ENCODE measurements at regions not wholly inside any gene's neighbourhood (a gene's known extent, or its start where the extent isn't known, plus 50 kb on each side); places are given as distances from the start of the nearest gene placed in this dataset.

DNA sequence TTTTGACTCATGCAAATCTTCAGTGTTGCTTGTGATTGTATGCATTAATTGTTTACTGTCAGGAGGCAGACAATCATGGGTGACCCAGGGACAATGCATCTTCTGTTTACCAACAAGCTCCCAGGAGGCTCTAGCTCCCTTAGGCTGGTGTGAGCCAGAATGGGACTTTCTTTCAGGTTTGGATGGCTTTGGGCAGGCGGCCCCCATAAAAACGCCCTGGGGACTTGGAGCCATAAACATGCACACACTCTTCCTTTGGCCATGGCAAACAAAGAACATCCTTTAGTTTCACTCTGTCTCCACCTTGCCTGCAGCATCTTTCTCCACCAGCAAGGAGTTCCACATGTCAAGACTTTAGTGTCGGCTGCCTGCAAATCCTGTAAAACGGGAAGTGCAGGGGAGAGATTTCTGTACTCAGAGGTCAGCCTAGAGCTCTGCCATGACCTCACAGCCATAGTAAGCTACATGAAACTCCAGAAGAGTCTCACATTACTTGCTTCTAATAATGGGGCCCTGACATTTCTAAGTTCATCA lies 127.6 kb downstream of the MAP3K7 start:
- TF ChIP-seq, protein P1, sequence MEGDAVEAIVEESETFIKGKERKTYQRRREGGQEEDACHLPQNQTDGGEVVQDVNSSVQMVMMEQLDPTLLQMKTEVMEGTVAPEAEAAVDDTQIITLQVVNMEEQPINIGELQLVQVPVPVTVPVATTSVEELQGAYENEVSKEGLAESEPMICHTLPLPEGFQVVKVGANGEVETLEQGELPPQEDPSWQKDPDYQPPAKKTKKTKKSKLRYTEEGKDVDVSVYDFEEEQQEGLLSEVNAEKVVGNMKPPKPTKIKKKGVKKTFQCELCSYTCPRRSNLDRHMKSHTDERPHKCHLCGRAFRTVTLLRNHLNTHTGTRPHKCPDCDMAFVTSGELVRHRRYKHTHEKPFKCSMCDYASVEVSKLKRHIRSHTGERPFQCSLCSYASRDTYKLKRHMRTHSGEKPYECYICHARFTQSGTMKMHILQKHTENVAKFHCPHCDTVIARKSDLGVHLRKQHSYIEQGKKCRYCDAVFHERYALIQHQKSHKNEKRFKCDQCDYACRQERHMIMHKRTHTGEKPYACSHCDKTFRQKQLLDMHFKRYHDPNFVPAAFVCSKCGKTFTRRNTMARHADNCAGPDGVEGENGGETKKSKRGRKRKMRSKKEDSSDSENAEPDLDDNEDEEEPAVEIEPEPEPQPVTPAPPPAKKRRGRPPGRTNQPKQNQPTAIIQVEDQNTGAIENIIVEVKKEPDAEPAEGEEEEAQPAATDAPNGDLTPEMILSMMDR (IDR thresholded peaks at IDR 0.05) = no peak
- no peak for TF ChIP-seq EZH2 (IDR thresholded peaks at IDR 0.05; ENCODE audit: borderline replicate concordance, insufficient read depth, low read depth, low read length, poor library complexity, severe bottlenecking)

All from B cell (primary cell).